ENCODE measurements at regions not wholly inside any gene's neighbourhood (a gene's known extent, or its start where the extent isn't known, plus 50 kb on each side); places are given as distances from the start of the nearest gene placed in this dataset.

DNA sequence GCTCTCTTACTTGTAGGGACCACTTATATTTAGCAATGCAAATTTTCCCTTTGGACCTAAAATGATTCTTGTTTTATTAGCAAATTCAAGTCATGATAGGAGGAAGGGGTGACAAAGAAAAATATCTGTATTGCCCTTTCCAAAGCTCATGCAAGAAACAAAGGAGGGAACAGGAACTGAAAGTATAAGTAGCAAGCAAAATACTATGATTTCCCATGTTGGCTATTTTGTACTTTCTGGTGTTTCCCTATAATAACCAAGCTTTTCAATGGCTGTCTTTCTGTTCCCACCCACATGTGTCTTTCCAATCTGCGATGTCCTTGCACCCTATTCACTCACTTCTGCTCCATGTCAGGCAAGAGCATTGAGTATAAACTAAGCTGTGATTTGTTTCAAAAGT is 279.7 kb downstream of the RNF144A start:
- TF ChIP-seq, protein P1, sequence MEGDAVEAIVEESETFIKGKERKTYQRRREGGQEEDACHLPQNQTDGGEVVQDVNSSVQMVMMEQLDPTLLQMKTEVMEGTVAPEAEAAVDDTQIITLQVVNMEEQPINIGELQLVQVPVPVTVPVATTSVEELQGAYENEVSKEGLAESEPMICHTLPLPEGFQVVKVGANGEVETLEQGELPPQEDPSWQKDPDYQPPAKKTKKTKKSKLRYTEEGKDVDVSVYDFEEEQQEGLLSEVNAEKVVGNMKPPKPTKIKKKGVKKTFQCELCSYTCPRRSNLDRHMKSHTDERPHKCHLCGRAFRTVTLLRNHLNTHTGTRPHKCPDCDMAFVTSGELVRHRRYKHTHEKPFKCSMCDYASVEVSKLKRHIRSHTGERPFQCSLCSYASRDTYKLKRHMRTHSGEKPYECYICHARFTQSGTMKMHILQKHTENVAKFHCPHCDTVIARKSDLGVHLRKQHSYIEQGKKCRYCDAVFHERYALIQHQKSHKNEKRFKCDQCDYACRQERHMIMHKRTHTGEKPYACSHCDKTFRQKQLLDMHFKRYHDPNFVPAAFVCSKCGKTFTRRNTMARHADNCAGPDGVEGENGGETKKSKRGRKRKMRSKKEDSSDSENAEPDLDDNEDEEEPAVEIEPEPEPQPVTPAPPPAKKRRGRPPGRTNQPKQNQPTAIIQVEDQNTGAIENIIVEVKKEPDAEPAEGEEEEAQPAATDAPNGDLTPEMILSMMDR (IDR thresholded peaks at IDR 0.05), result no peak
- TF ChIP-seq POLR2A (IDR thresholded peaks at IDR 0.05), result no peak
